NCI-H748 treated with DMSO at 0.1 percent for 48 hours (cell line): ENCODE measurements at regions not wholly inside any gene's neighbourhood (a gene's known extent, or its start where the extent isn't known, plus 50 kb on each side); places are given as distances from the start of the nearest gene placed in this dataset.

Experiments used
- DNase-seq: peaks from one replicate; lab custom pipeline; 2025; lab: John Stamatoyannopoulos, UW

GRCh38 chr3:124178531-124178930, 186.6 kb upstream of the ROPN1 start:
- no peak for DNase-seq

GRCh38 chr3:124200407-124200806, 208.5 kb upstream of the ROPN1 start:
- no peak for DNase-seq

DNA sequence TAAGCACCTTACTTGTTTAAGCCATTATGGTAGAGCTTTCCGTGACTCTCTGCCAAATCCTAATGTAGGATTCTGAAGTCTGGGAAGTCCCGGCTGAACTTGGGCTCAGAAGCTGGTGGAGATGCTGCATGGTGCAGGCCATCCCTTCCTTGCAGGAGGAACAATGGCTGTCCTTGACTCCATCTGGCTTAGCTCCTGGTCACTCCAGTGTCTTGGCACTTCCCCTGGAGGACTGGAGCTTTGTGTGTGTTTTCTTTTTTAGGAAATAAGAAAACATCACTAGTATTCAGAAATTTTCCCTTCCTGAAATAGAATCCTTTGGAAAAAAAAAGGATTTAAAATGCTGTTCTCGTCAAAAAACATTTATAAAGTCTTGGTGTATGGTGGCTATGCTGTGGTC, 209.3 kb upstream of the ROPN1 start:
- DNase-seq = no peak

- DNase-seq = no peak
Measured at GRCh38 chr3:124201786-124202185, 209.9 kb upstream of the ROPN1 start.

DNA sequence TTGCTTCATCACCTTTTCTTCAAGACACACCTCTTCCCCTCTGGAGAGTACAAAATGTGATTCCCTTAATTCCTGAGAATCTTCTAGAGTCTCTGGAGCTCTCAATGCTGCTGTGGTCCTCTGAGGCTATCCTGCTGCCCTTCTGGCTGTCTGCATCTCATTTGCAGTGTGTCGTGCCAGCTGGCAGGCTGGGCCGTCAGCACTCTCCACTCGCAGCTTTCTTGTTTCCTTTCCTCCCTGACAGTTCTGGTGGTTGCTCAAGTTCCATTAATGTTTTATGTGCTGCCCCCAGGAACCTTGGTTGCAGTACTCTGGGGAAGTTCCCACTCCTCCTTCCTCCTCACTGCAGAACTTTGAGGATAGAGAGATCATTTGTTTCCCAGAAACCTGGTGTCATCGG, 210.8 kb upstream of the ROPN1 start:
- no peak for DNase-seq

GRCh38 chr3:124203292-124203691, 211.4 kb upstream of the ROPN1 start:
- no peak for DNase-seq

GRCh38 chr3:124206225-124207055, 214.5 kb upstream of the ROPN1 start:
- no peak for DNase-seq

- DNase-seq = no peak
Measured at GRCh38 chr3:124207077-124207476, 215.2 kb upstream of the ROPN1 start.

- no peak for DNase-seq
Measured at GRCh38 chr3:124207873-124208485, 216.1 kb upstream of the ROPN1 start.

- DNase-seq = no peak
Measured at GRCh38 chr3:124209426-124209825, 217.5 kb upstream of the ROPN1 start.

DNA sequence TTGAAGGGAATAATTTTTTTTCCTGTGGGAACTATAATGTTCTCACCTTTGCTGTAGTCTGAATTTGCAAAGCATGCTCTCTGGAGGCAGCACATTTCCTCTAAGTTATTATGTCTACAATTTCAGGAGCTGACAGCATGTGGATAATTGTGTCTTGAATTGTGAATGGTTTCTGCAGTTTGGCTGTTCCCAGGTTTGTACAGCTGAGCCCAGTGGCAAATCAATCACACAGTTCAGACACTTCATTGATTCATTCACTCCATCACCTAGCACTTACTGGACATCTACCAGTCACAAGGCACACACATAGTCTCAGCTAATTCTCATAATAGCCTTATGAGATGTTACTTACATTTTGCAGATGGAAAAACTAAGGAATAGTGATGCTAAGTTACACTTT, 219.0 kb upstream of the ROPN1 start:
- DNase-seq = no peak

DNA sequence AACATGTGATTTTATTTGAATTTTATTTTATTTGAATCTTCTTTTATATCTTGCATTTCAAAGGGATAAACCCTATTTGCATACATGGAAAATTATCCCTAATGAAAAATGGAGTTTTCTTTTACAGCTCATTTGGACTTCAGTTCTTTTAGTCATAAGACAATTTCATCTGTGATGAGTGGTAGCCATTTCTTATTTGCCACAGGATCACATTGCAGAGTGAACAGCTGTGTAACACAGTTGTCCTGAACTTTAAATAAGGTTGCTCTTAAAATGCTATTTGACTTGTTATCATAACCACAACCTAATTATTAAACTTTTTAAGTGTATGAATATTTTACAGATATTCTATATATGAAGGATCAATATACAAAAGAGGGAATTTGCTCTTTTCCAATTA, 221.7 kb upstream of the ROPN1 start:
- DNase-seq = no peak

DNA sequence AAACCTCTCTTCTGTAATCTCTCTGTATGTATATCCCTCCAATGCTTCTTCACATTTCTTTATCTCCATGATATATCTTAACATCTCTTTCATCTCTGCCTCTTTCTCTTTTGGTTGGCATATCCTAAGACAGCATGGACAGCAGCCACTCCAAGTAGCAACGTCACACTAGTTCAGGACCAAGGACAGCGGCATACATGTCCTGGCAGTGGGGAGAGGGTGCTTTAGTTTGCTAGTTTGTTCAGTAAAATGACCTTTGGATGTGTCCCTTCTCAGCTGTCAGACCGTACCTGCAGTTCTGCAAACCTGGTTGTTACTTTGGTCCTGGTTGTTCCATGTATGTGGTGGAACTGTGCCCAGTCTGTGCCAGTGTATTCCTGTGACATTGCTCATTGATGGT, 225.6 kb upstream of the ROPN1 start:
- no peak for DNase-seq

GRCh38 chr3:124221422-124221821, 229.5 kb upstream of the ROPN1 start:
- peak; percentile 3 for DNase-seq

DNA sequence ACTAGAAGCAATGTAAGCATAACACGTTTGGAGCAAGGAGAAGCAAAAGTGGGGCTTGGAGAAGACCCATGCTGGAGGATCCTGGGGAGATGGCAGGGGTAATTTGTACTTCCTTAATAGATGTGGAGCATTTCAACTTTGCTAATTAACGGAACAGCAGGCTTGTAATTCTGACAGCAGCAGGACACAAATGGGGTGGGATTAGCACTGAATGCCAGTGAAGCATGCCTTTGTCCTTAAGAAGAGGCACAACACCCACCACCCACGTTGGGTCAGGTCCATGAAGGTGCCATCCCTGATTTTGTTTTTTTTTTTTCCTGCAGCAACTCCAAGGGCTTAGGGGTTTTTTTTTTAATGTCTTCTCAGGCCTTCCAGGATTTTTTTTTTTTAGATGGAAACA, 231.9 kb upstream of the ROPN1 start:
- DNase-seq = no peak

DNA sequence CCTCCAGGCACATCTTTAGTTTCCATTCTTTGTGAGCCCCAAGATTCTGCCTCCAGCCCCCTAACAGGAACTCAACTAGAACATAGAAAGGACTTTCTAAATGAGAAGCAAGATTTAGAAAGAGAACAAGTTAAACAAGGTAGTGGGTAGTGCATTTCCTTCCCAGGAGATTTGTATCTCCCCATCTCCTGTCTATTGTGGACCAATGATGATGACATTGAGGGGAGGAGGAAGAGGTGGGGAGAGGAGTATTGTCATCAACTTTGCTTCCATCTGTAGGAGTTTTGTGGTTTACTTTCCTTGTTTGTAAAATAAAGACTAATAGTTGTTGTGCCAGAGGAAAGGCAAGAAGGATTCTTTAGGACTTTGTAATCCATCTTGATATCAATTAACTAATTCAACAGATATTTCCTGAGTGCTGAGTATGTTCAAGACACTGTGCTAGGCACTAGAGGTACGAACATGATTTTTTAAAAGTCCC, 235.3 kb upstream of the ROPN1 start:
- DNase-seq = no peak

GRCh38 chr3:124229420-124229819, 237.5 kb upstream of the ROPN1 start:
- DNase-seq = no peak

- DNase-seq = no peak
Measured at GRCh38 chr3:124229836-124230235, 237.9 kb upstream of the ROPN1 start.

DNA sequence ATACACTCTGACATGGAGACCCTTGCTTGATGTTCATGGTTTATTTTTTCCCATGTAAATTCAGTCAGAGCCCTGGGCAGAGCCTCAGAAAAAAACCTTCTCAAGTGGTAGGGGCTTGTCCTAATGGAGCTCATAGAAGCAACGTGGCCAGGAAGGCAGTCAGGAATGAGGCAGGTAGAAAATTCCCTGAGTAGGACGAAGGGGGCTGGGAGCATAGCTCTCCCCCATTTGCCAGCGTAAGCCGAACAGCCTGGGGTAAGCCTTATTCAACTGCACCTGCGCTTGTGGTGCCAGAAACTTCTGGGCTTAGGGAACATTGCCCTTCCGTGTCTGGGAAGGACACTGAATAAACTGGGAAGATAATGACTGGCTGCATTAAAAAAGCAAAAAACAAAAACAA, 238.5 kb upstream of the ROPN1 start:
- no peak for DNase-seq

- DNase-seq = no peak
Measured at GRCh38 chr3:124230998-124231397, 239.1 kb upstream of the ROPN1 start.

DNA sequence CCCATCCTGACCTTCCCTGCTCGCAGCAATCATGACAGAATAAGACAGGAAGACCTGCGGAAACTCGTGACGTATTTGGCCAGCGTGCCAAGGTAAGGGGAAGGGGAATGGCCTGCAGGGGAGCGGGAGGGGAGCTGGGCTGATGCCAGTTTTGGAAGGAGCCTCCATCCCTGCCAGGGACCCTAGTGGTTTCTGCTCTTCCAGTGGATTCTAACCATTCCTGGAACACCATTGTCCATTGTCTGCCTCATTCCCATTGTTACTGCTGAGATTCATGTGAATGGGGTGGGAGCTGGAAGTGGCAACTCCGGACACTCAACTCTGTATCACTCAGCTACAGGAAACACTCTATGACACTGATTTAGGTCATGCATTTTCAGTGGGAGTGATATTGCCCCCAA, 242.9 kb upstream of the ROPN1 start:
- DNase-seq = no peak

DNA sequence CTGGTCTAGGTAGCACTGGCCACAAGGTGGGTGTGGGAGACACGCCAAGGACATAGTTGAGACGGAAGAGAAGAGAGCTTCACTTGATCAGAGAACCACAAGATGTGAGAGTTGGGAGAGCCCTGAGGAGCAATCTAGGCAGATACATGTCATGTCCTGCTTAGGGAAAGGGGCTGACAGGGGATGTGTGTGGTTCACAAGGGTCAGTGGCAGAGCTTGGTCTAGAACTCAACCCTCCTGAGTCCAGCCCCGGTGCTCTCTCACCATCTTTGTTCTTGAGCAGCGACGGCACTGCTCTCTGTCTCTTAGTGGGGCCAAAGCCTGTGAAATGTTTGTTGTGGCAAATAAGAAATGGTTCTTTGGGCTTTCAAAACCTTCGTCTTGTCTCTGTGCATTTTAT, 243.5 kb upstream of the ROPN1 start:
- DNase-seq = no peak

- DNase-seq = no peak
Measured at GRCh38 chr3:124243177-124243859, 251.4 kb upstream of the ROPN1 start.
